K562 (cell line): ENCODE measurements at regions not wholly inside any gene's neighbourhood (a gene's known extent, or its start where the extent isn't known, plus 50 kb on each side); places are given as distances from the start of the nearest gene placed in this dataset.

Experiments used
- CBFA2T3 ChIP-seq: fragments of 450-650 bp; IDR thresholded peaks from 2 replicates; pipeline ENCODE4 v1.6.1; 2017
- CHCHD3 ChIP-seq: fragments of 250-450 bp; sonication (Bioruptor Pico); IDR thresholded peaks from 2 replicates; pipeline ENCODE4 v2.1.2; 2022; ENCODE audit warnings: mild to moderate bottlenecking
- CHD2 ChIP-seq: IDR thresholded peaks from 2 replicates; pipeline ENCODE4 v1.6.1; 2011; ENCODE audit warnings: low read depth, low read length
- FOXA1 ChIP-seq: fragments of 450-650 bp; IDR thresholded peaks from 2 replicates; pipeline ENCODE4 v1.6.1; 2016; ENCODE audit warnings: mild to moderate bottlenecking, borderline replicate concordance
- MAFK ChIP-seq: IDR thresholded peaks from 2 replicates; pipeline ENCODE4 v1.6.1; 2011; ENCODE audit warnings: low read length, improper control_type of control experiment
- POLR2A ChIP-seq: fragments of 450-650 bp; conservative IDR thresholded peaks from 2 replicates; pipeline ENCODE4 v1.6.1; 2016
- PRMT5 ChIP-seq: sonication (generic); formaldehyde crosslinking; IDR thresholded peaks from 2 replicates; pipeline ENCODE4 v1.5.0; 2020; ENCODE audit warnings: missing genetic modification reagents
- RAD21 ChIP-seq, 2 experiments: fragments of 250-450 bp in 1 of 2; fragments of 450-650 bp in 1 of 2; sonication (Bioruptor Pico) in 1 of 2; formaldehyde crosslinking in 1 of 2; IDR thresholded peaks in 1 of 2; conservative IDR thresholded peaks in 1 of 2; 2 replicates each; pipeline versions ENCODE4 v1.4.0 to v1.8.0; 2020 to 2022; ENCODE audit warnings: mild to moderate bottlenecking in 2 of 2, moderate library complexity in 1 of 2
- TF ChIP-seq, protein P1 (sequence below): fragments of 450-650 bp; IDR thresholded peaks from 2 replicates; pipeline ENCODE4 v1.6.1; 2016; ENCODE audit warnings: low read depth
- TF ChIP-seq, protein P2 (sequence below), 3 experiments: IDR thresholded peaks in 2 of 3; conservative IDR thresholded peaks in 1 of 3; 2 replicates each; pipeline ENCODE4 v1.5.1; 2011 to 2012; ENCODE audit warnings: low read length in 3 of 3, mild to moderate bottlenecking in 3 of 3, control low read depth in 2 of 3, improper control_type of control experiment in 1 of 3, inconsistent platforms in 1 of 3, low read depth in 1 of 3, mixed read lengths in 1 of 3, moderate library complexity in 1 of 3; ENCODE audit not compliant: insufficient read depth in 2 of 3
- TF ChIP-seq, protein P3 (sequence below), 2 experiments: fragments of 450-650 bp; formaldehyde crosslinking in 1 of 2; IDR thresholded peaks; 2 replicates each; pipeline versions ENCODE4 v1.4.0 to v1.6.1; 2014 to 2020; ENCODE audit warnings: mild to moderate bottlenecking in 2 of 2, borderline replicate concordance in 1 of 2, low read depth in 1 of 2

DNA sequence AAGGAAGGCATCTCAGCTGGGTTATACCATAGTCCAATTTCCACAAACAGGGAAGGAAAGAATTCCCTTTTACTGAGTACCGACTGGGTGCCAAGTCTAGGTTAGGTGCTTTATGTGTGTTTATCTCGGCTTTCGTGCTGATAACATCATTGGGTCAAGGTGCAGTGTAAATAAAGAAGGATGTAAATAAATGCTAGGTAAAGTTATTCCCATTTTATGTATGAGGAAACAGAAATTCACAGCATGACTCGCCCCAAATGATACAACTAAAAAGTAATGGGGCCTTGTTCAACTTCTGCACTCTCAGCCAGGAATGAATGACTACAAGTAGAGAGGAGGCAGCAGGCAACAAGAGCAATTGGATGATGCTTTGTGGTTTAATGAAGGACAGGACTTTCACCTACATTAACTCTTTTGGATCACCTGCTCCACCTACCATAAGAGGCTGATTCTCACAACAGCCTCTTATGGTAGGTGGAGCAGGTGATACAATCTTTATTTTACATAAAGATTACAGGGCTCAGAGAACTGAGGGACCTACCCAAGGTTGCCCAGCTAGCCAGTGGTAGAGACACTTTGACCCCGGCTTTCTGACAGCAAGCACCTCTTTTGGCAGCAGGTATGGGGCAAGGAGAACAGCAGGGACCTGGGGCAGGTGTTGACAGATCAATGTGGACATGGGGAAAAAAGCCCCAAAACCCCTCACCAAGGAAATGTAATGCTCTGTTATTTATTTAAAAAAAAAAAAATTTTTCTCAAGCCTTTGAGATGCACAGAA, 213.4 kb upstream of the NUDT4 start:
- no peak for TF ChIP-seq PRMT5 (CRISPR knock-in tag)
- no peak for TF ChIP-seq MAFK
- no peak for TF ChIP-seq CHD2
- TF ChIP-seq POLR2A: no peak
- TF ChIP-seq, protein P1, sequence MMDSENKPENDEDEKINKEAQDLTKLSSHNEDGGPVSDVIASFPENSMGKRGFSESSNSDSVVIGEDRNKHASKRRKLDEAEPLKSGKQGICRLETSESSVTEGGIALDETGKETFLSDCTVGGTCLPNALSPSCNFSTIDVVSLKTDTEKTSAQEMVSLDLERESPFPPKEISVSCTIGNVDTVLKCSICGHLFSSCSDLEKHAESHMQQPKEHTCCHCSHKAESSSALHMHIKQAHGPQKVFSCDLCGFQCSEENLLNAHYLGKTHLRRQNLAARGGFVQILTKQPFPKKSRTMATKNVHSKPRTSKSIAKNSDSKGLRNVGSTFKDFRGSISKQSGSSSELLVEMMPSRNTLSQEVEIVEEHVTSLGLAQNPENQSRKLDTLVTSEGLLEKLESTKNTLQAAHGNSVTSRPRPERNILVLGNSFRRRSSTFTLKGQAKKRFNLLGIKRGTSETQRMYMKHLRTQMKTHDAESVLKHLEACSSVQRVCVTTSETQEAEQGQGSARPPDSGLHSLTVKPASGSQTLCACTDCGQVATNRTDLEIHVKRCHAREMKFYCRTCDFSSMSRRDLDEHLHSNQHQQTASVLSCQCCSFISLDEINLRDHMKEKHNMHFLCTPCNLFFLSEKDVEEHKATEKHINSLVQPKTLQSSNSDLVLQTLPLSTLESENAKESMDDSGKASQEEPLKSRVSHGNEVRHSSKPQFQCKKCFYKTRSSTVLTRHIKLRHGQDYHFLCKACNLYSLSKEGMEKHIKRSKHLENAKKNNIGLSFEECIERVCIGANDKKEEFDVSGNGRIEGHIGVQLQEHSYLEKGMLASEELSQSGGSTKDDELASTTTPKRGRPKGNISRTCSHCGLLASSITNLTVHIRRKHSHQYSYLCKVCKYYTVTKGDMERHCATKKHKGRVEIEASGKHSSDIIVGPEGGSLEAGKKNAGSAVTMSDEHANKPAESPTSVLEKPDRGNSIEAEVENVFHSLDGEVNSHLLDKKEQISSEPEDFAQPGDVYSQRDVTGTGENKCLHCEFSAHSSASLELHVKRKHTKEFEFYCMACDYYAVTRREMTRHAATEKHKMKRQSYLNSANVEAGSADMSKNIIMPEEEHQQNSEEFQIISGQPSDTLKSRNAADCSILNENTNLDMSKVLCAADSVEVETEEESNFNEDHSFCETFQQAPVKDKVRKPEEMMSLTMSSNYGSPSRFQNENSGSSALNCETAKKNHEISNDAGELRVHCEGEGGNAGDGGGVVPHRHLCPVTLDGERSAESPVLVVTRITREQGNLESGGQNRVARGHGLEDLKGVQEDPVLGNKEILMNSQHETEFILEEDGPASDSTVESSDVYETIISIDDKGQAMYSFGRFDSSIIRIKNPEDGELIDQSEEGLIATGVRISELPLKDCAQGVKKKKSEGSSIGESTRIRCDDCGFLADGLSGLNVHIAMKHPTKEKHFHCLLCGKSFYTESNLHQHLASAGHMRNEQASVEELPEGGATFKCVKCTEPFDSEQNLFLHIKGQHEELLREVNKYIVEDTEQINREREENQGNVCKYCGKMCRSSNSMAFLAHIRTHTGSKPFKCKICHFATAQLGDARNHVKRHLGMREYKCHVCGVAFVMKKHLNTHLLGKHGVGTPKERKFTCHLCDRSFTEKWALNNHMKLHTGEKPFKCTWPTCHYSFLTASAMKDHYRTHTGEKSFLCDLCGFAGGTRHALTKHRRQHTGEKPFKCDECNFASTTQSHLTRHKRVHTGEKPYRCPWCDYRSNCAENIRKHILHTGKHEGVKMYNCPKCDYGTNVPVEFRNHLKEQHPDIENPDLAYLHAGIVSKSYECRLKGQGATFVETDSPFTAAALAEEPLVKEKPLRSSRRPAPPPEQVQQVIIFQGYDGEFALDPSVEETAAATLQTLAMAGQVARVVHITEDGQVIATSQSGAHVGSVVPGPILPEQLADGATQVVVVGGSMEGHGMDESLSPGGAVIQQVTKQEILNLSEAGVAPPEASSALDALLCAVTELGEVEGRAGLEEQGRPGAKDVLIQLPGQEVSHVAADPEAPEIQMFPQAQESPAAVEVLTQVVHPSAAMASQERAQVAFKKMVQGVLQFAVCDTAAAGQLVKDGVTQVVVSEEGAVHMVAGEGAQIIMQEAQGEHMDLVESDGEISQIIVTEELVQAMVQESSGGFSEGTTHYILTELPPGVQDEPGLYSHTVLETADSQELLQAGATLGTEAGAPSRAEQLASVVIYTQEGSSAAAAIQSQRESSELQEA: no peak
- no peak for TF ChIP-seq RAD21 (CRISPR knock-in tag; conservative IDR thresholded peaks at IDR 0.05 in 1 of 2, IDR thresholded peaks at IDR 0.05 in 1 of 2)
- no peak for TF ChIP-seq CHCHD3 (CRISPR knock-in tag)
- TF ChIP-seq, protein P2, sequence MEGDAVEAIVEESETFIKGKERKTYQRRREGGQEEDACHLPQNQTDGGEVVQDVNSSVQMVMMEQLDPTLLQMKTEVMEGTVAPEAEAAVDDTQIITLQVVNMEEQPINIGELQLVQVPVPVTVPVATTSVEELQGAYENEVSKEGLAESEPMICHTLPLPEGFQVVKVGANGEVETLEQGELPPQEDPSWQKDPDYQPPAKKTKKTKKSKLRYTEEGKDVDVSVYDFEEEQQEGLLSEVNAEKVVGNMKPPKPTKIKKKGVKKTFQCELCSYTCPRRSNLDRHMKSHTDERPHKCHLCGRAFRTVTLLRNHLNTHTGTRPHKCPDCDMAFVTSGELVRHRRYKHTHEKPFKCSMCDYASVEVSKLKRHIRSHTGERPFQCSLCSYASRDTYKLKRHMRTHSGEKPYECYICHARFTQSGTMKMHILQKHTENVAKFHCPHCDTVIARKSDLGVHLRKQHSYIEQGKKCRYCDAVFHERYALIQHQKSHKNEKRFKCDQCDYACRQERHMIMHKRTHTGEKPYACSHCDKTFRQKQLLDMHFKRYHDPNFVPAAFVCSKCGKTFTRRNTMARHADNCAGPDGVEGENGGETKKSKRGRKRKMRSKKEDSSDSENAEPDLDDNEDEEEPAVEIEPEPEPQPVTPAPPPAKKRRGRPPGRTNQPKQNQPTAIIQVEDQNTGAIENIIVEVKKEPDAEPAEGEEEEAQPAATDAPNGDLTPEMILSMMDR (IDR thresholded peaks at IDR 0.05 in 2 of 3, conservative IDR thresholded peaks at IDR 0.05 in 1 of 3; ENCODE audit: insufficient read depth in 2 of 3, low read depth in 1 of 3, low read length in 3 of 3): no peak
- TF ChIP-seq, protein P3, sequence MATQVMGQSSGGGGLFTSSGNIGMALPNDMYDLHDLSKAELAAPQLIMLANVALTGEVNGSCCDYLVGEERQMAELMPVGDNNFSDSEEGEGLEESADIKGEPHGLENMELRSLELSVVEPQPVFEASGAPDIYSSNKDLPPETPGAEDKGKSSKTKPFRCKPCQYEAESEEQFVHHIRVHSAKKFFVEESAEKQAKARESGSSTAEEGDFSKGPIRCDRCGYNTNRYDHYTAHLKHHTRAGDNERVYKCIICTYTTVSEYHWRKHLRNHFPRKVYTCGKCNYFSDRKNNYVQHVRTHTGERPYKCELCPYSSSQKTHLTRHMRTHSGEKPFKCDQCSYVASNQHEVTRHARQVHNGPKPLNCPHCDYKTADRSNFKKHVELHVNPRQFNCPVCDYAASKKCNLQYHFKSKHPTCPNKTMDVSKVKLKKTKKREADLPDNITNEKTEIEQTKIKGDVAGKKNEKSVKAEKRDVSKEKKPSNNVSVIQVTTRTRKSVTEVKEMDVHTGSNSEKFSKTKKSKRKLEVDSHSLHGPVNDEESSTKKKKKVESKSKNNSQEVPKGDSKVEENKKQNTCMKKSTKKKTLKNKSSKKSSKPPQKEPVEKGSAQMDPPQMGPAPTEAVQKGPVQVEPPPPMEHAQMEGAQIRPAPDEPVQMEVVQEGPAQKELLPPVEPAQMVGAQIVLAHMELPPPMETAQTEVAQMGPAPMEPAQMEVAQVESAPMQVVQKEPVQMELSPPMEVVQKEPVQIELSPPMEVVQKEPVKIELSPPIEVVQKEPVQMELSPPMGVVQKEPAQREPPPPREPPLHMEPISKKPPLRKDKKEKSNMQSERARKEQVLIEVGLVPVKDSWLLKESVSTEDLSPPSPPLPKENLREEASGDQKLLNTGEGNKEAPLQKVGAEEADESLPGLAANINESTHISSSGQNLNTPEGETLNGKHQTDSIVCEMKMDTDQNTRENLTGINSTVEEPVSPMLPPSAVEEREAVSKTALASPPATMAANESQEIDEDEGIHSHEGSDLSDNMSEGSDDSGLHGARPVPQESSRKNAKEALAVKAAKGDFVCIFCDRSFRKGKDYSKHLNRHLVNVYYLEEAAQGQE (IDR thresholded peaks at IDR 0.05; ENCODE audit: borderline replicate concordance): no peak
- TF ChIP-seq, protein P3 (CRISPR knock-in tag; IDR thresholded peaks at IDR 0.05; ENCODE audit: low read depth): no peak
- TF ChIP-seq CBFA2T3: no peak
- TF ChIP-seq FOXA1: no peak
